Endothelial cell of umbilical vein (primary cell): ENCODE measurements at regions not wholly inside any gene's neighbourhood (a gene's known extent, or its start where the extent isn't known, plus 50 kb on each side); places are given as distances from the start of the nearest gene placed in this dataset.

Experiments used
- BruUV-seq: library from RNA; stranded (reverse); fragments of 400-500 nt; replicated peaks from 2 replicates; lab custom pipeline; 2021; lab: Mats Ljungman, UMichigan
- CTCF ChIA-PET: fragments of 300-600, 350-600 bp; sonication (Branson Sonifier 250); formaldehyde crosslinking; loops from one replicate; lab custom pipeline; 2021; ENCODE audit warnings: antibody characterized with exemption, inconsistent platforms; lab: Charles Lee
- POLR2A ChIA-PET: fragments of 300-600, 350-600 bp; sonication (Branson Sonifier 250); formaldehyde crosslinking; loops from one replicate; lab custom pipeline; 2021; ENCODE audit warnings: antibody characterized with exemption, inconsistent platforms; lab: Charles Lee
- DNase-seq: peaks from one replicate; pipeline ENCODE4 v3.0.0-alpha.2; 2011; ENCODE audit warnings: low read depth, low spot score
- FAIRE-seq: peaks from 2 replicates; lab custom pipeline; 2011; peaks lifted over from hg19 to GRCh38; lab: Jason Lieb, UNC
- H2AFZ ChIP-seq: 2 replicates; pipeline ENCODE4 v1.6.0; 2012; ENCODE audit warnings: low read depth, low read length, control low read depth, inconsistent platforms
- H3K27ac ChIP-seq: 2 replicates; pipeline ENCODE4 v1.5.1; 2011; ENCODE audit warnings: low read depth, mild to moderate bottlenecking, control low read depth, low read length, moderate library complexity; ENCODE audit not compliant: insufficient read depth
- H3K27me3 ChIP-seq, 2 experiments: 2 replicates each; pipeline versions ENCODE4 v1.6.0 to v1.6.1; 2011; ENCODE audit warnings: low read length in 2 of 2, mixed read lengths in 1 of 2; ENCODE audit not compliant: control insufficient read depth in 2 of 2, insufficient read depth in 2 of 2
- H3K36me3 ChIP-seq, 2 experiments: 2 replicates in 1 of 2; 3 replicates in 1 of 2; pipeline ENCODE4 v1.5.1; 2011; ENCODE audit warnings: low read length in 2 of 2, mild to moderate bottlenecking in 1 of 2, moderate library complexity in 1 of 2; ENCODE audit not compliant: control insufficient read depth in 2 of 2, insufficient read depth in 2 of 2; ENCODE audit errors: extremely low read depth in 1 of 2
- H3K4me1 ChIP-seq: 3 replicates; pipeline ENCODE4 v1.5.1; 2011; ENCODE audit warnings: mild to moderate bottlenecking, low read length; ENCODE audit not compliant: control insufficient read depth, insufficient read depth; ENCODE audit errors: extremely low read depth
- H3K4me2 ChIP-seq: 2 replicates; pipeline ENCODE4 v1.6.1; 2011; ENCODE audit warnings: low read length, control low read depth, mixed read lengths; ENCODE audit not compliant: insufficient read depth
- H3K4me3 ChIP-seq, 3 experiments: fragments of 200-600 bp in 1 of 3; sonication (generic), shearing (Covaris generic) in 1 of 3; replicated peaks in 1 of 3; 2 replicates each; pipeline ENCODE4 v1.5.1; 2011 to 2016; ENCODE audit warnings: control low read depth in 3 of 3, low read length in 3 of 3, mild to moderate bottlenecking in 2 of 3, inconsistent platforms in 1 of 3, low read depth in 1 of 3, moderate library complexity in 1 of 3; ENCODE audit not compliant: insufficient read depth in 1 of 3
- H3K79me2 ChIP-seq: 2 replicates; pipeline ENCODE4 v1.6.0; 2012; ENCODE audit warnings: low read length, inconsistent platforms; ENCODE audit not compliant: control insufficient read depth, insufficient read depth
- H3K9ac ChIP-seq: replicated peaks from 2 replicates; pipeline ENCODE3; 2011; ENCODE audit warnings: low read length, control low read depth; ENCODE audit not compliant: insufficient read depth; ENCODE audit errors: extremely low read depth
- H3K9me1 ChIP-seq: replicated peaks from 3 replicates; pipeline ENCODE4 v1.6.0; 2011; ENCODE audit warnings: mild to moderate bottlenecking, low read length; ENCODE audit not compliant: control insufficient read depth, insufficient read depth; ENCODE audit errors: extremely low read depth
- H3K9me3 ChIP-seq: replicated peaks from 2 replicates; pipeline ENCODE4 v1.5.1; 2012; ENCODE audit warnings: low read length, inconsistent platforms; ENCODE audit not compliant: control insufficient read depth, insufficient read depth
- H4K20me1 ChIP-seq: replicated peaks from 2 replicates; pipeline ENCODE3; 2011; ENCODE audit warnings: mild to moderate bottlenecking, low read length; ENCODE audit not compliant: control insufficient read depth, insufficient read depth; ENCODE audit errors: extremely low read depth
- EZH2 ChIP-seq: IDR thresholded peaks from 2 replicates; pipeline ENCODE4 v1.6.1; 2012; ENCODE audit warnings: borderline replicate concordance, low read depth, mild to moderate bottlenecking, moderate library complexity, low read length, inconsistent platforms; ENCODE audit not compliant: severe bottlenecking
- FOS ChIP-seq: IDR thresholded peaks from 2 replicates; pipeline ENCODE4 v1.6.1; 2011; ENCODE audit warnings: mild to moderate bottlenecking, low read length, moderate library complexity, borderline replicate concordance; ENCODE audit not compliant: insufficient read depth
- GATA2 ChIP-seq: IDR thresholded peaks from 2 replicates; pipeline ENCODE4 v1.7.0; 2011; ENCODE audit warnings: low read depth, mild to moderate bottlenecking, moderate library complexity, mixed read lengths, low read length; ENCODE audit not compliant: insufficient read length, insufficient read depth
- JUN ChIP-seq: IDR thresholded peaks from 2 replicates; pipeline ENCODE4 v1.6.1; 2011; ENCODE audit warnings: borderline replicate concordance, low read depth; ENCODE audit not compliant: insufficient read length, insufficient read depth
- MYC ChIP-seq: IDR thresholded peaks from one replicate; pipeline ENCODE4 v1.6.1; 2011; ENCODE audit warnings: mild to moderate bottlenecking, low read depth, low read length
- POLR2A ChIP-seq: IDR thresholded peaks from 2 replicates; pipeline ENCODE4 v1.6.1; 2012; ENCODE audit warnings: low read depth, mild to moderate bottlenecking, control low read depth, low read length
- POLR2AphosphoS5 ChIP-seq: IDR thresholded peaks from 2 replicates; pipeline ENCODE4 v1.6.1; 2012; ENCODE audit warnings: low read depth, mild to moderate bottlenecking, control low read depth, low read length, moderate library complexity; ENCODE audit not compliant: insufficient read depth
- dilution Hi-C: fragments of 300-500 bp; cut with MboI; formaldehyde crosslinking; loops from one replicate; pipeline ENCODE4 v1.15.0; 2019; ENCODE audit warnings: low sequenced_read_pairs; ENCODE audit not compliant: extremely low pct_ligation_motif_present
- intact Hi-C: fragments of 100-400 bp; cut with micrococcal nuclease; formaldehyde crosslinking; loops from one replicate; pipeline ENCODE4 v1.10.0; 2022
- TF ChIP-seq, protein P1 (sequence below): IDR thresholded peaks from 2 replicates; pipeline ENCODE4 v1.6.1; 2011; ENCODE audit not compliant: insufficient read depth, insufficient read length
- TF ChIP-seq, protein P2 (sequence below), 2 donors: IDR thresholded peaks; 1 replicate in 1 of 2; 2 replicates in 1 of 2; pipeline ENCODE4 v1.5.1; 2011; ENCODE audit warnings: low read length in 2 of 2, mild to moderate bottlenecking in 2 of 2, moderate library complexity in 2 of 2, control low read depth in 1 of 2, inconsistent platforms in 1 of 2, low read depth in 1 of 2; ENCODE audit not compliant: insufficient read depth in 1 of 2; ENCODE audit errors: extremely low read depth in 1 of 2

DNA sequence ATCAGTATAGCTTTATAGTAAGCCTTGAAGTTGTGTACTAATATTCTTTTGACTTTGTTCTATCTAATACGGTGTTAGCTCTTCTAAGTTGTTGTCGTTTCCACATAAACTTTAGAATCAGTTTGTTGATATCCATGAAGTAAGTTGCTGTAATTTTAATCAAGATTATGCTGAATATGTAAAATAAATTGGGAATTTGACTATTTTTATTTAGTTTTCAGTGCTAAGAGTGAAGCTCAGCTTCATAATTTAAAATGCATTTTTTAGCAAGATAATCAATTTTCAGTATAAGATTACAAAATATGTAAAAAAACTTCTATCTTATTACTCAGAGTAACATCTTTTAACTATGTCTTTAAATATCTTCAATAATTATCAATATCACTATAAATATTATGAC lies 1374.8 kb downstream of the PCDH7 start:
- no peak overlapping the region for H3K9ac ChIP-seq
- no peak overlapping the region for H3K27ac ChIP-seq
- BruUV-seq, result no TSS peak
- intact Hi-C loops, result no loop called here
- H3K4me1 ChIP-seq, result no peaks in the 10 kb centered on the region
- no peaks in the 10 kb centered on the region for H3K9me1 ChIP-seq
- no peak overlapping the region for H3K4me3 ChIP-seq
- H3K36me3 ChIP-seq, result no peaks in the 10 kb centered on the region
- no peak overlapping the region for H3K4me2 ChIP-seq
- ChIA-PET POLR2A (no interaction called here), CTCF (interaction anchor here (1.2 kb wide), 1 partner anchor 29 kb away, joined by 3 read pairs; no protein-coding TSS in a partner anchor)
- TF ChIP-seq GATA2 (no peak), EZH2 (no peak), FOS (no peak), POLR2AphosphoS5 (no peak), JUN (no peak), POLR2A (no peak), MYC (no peak)
- TF ChIP-seq, protein P1, sequence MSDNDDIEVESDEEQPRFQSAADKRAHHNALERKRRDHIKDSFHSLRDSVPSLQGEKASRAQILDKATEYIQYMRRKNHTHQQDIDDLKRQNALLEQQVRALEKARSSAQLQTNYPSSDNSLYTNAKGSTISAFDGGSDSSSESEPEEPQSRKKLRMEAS, result no peak
- TF ChIP-seq, protein P2, sequence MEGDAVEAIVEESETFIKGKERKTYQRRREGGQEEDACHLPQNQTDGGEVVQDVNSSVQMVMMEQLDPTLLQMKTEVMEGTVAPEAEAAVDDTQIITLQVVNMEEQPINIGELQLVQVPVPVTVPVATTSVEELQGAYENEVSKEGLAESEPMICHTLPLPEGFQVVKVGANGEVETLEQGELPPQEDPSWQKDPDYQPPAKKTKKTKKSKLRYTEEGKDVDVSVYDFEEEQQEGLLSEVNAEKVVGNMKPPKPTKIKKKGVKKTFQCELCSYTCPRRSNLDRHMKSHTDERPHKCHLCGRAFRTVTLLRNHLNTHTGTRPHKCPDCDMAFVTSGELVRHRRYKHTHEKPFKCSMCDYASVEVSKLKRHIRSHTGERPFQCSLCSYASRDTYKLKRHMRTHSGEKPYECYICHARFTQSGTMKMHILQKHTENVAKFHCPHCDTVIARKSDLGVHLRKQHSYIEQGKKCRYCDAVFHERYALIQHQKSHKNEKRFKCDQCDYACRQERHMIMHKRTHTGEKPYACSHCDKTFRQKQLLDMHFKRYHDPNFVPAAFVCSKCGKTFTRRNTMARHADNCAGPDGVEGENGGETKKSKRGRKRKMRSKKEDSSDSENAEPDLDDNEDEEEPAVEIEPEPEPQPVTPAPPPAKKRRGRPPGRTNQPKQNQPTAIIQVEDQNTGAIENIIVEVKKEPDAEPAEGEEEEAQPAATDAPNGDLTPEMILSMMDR (IDR thresholded peaks at IDR 0.05; ENCODE audit: extremely low read depth in 1 of 2, insufficient read depth in 1 of 2, low read depth in 1 of 2, low read length in 2 of 2), result no peak
- FAIRE-seq (no peak), DNase-seq (no peak)
- no peaks in the 10 kb centered on the region for H3K79me2 ChIP-seq
- H3K27me3 ChIP-seq, result no peaks in the 10 kb centered on the region
- dilution Hi-C loops, result no loop called here
- no peaks in the 10 kb centered on the region for H3K9me3 ChIP-seq
- H4K20me1 ChIP-seq, result no peaks in the 10 kb centered on the region
- no peak overlapping the region for H2AFZ ChIP-seq
